ENCODE measurements at regions not wholly inside any gene's neighbourhood (a gene's known extent, or its start where the extent isn't known, plus 50 kb on each side); places are given as distances from the start of the nearest gene placed in this dataset.
A peak's percentile ranks its signal among the peaks of the same experiment; 100 is the strongest.

DNA sequence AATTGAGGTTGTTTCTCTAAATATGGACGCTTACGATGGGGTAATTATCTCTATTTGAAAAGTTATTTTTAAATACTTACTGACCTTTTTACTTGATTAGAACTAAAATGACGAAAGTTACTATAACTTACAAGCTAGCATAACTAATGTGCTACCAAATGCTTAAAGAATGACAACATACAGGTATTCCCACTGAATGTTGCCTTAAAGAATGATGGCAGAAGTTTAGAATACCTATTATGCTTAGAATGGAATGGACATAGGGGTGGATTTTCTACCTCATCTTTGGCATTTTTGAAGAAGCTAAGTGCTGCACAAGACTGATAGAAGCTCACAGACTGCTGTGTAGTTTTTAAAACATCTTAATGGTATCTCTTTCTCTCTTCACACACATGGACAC lies 284.8 kb downstream of the THBS2 start:
- intact Hi-C loops (cut with DNase I; ENCODE audit: low total_unique reads): no loop called here
- WGBS, 2 donors: 82 to 92% methylated on average over 3 of the region's 3 CpGs
- TF ChIP-seq, protein P1, sequence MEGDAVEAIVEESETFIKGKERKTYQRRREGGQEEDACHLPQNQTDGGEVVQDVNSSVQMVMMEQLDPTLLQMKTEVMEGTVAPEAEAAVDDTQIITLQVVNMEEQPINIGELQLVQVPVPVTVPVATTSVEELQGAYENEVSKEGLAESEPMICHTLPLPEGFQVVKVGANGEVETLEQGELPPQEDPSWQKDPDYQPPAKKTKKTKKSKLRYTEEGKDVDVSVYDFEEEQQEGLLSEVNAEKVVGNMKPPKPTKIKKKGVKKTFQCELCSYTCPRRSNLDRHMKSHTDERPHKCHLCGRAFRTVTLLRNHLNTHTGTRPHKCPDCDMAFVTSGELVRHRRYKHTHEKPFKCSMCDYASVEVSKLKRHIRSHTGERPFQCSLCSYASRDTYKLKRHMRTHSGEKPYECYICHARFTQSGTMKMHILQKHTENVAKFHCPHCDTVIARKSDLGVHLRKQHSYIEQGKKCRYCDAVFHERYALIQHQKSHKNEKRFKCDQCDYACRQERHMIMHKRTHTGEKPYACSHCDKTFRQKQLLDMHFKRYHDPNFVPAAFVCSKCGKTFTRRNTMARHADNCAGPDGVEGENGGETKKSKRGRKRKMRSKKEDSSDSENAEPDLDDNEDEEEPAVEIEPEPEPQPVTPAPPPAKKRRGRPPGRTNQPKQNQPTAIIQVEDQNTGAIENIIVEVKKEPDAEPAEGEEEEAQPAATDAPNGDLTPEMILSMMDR (IDR thresholded peaks at IDR 0.05): no peak
- no peak for TF ChIP-seq POLR2A (IDR thresholded peaks at IDR 0.05)
- no peak for DNase-seq (ENCODE audit: low spot score in 2 of 2)
- no peak overlapping the region for H3K4me3 ChIP-seq (ENCODE audit: low read depth, poor library complexity, severe bottlenecking)

DNA sequence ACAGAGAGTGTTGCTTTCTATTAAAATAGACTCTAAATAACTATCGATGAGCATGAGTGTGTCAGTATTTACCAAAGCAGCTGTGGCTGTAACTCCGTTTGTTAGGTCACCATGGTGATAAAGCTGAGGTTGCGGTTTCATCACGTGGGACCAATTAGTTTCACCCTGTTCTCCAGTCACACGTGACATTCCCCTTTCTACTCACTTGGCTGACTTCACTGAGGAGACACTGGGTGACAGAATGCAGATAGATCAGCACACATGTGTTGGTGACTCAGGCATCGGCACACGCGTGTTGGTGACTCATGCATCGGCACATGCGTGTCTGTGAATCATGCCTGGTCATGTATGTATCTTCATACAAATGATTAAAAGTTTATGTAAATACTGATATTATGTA lies 285.4 kb downstream of the THBS2 start:
- no peak for TF ChIP-seq POLR2A (IDR thresholded peaks at IDR 0.05)
- TF ChIP-seq, protein P1 (IDR thresholded peaks at IDR 0.05): no peak
- DNase-seq (ENCODE audit: low spot score in 2 of 2): peak; percentile 82 to 93
- H3K4me3 ChIP-seq (ENCODE audit: low read depth, poor library complexity, severe bottlenecking): no peak overlapping the region
- WGBS, 2 donors: 45 to 58% methylated on average over 10 of the region's 10 CpGs
- intact Hi-C loops (cut with DNase I; ENCODE audit: low total_unique reads): no loop called here

DNA sequence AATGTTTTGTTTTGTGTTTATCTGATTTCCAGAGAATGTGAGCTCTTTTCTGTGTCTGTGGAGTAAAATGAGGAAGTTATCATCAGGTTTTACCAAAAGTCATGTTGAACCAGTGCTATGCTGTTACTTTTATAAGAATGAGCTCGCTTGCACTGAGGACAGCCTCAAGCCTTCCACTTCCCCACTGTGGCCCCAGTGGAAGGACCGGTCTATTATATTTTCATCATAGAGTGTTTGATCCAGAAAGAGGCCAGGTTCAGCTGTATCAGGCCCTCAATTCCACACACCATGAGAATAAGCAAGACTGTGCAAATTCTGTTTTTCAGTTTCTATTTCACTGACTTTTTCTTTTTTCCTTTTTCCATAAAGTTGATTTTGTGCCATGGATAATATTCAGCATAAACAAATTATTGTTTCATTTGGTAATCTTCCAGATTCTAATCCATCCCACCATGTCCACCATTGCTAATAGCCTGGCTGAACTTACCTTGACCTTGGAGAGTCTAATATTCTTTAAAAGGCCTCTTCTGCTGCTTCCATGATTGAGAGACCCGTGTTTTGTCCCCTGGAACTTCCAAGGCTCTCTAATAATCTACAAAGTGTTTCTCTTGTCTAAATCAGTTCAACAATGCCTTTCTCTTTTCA lies 286.2 kb downstream of the THBS2 start:
- no peak overlapping the region for H3K4me3 ChIP-seq (ENCODE audit: low read depth, poor library complexity, severe bottlenecking)
- no peak for DNase-seq (ENCODE audit: low spot score in 2 of 2)
- TF ChIP-seq, protein P1 (IDR thresholded peaks at IDR 0.05): no peak
- TF ChIP-seq POLR2A (IDR thresholded peaks at IDR 0.05): no peak
- intact Hi-C loops (cut with DNase I; ENCODE audit: low total_unique reads): loop anchor here (2.0 kb wide), 1 partner anchor 67 kb away; no protein-coding TSS in a partner anchor
- 65 to 80% methylated on average over 3 of the region's 3 CpGs for WGBS, 2 donors

DNA sequence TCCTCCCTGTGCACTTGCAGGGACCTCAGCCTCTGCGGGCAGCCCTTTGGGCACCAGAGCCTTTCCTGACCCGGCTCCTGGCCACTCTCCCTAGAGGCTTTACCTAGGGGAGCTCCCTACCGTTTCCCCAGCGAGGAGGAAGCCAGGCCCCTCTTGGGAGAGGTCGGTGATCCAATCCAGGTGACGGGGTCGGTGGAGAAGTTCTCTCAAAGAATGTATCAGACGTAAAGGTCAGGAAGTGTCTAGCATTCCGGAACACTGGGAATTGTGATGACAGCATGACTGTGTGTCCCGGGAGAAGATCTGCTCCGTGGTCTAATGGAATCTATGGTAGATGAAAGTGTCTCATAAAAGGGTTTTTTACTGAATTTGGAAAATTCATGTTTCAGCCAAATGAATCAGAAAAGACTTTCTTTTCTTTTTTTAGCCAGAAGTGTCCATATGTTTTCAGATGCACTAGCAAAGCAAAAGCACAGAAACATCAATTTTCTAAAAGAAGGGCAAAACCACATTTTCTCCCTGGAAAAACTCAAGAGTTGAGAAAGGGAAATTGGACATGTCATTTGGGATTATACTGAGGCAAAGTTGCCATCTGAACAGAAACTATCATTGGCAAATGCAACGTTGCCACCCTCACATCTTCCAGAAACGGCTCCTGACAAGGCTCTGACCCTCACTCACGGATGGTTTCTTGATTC lies 289.4 kb downstream of the THBS2 start:
- DNase-seq (ENCODE audit: low spot score in 2 of 2): no peak
- H3K4me3 ChIP-seq (ENCODE audit: low read depth, poor library complexity, severe bottlenecking): no peak overlapping the region
- WGBS, 2 donors: 69% methylated on average over 14 of the region's 14 CpGs
- intact Hi-C loops (cut with DNase I; ENCODE audit: low total_unique reads): no loop called here
- TF ChIP-seq, protein P1 (IDR thresholded peaks at IDR 0.05): no peak
- TF ChIP-seq POLR2A (IDR thresholded peaks at IDR 0.05): no peak

DNA sequence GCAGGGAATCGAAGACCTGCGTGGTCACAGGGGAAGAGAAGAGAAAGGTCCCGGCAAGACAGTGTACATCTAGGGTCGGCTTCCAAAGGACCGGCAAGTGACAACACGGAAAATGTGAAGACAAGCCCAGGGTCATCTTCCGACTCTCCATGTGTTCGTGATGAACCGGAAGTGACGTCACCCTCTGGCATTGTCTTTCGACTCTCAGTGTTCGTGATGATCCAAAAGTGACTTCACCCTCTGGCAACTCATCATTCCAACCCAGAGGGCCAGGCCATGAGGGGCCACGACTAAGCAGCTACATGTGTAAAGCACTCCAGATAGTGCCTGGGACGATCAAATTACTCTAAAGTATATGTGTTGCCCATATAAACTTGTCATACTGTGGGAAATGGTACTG lies 290.8 kb downstream of the THBS2 start:
- TF ChIP-seq POLR2A (IDR thresholded peaks at IDR 0.05): no peak
- TF ChIP-seq, protein P1 (IDR thresholded peaks at IDR 0.05): no peak
- DNase-seq (ENCODE audit: low spot score in 2 of 2): no peak
- H3K4me3 ChIP-seq (ENCODE audit: low read depth, poor library complexity, severe bottlenecking): no peak overlapping the region
- WGBS, 2 donors: 70 to 73% methylated on average over 14 of the region's 14 CpGs
- intact Hi-C loops (cut with DNase I; ENCODE audit: low total_unique reads): no loop called here
